ENCODE measurements at regions not wholly inside any gene's neighbourhood (a gene's known extent, or its start where the extent isn't known, plus 50 kb on each side); places are given as distances from the start of the nearest gene placed in this dataset.

DNA sequence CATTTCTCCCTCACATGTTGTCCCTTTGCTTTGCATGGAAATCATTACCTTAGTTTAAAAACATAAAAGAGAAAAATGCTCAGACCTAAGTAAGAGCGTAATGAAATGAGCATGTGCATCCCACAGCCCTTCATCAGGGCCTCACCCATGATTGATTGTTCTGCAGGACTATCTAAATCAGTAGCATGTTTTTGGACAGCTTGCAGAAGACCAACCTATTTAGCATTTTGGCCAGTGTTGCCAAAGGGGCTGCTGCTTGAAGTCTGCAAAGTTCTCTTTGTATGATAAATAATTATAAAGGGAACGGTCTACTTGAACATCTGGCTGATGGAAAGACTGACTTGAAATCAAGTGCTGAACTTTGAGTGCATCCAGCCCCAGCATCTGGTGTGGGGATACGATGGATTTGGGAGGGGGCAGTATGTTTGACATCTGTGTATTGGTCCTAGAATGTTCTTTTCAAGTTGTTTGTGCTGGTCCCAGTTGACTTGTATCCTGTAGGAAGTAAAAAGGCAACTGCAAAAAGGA, 76.1 kb upstream of the LIMCH1 start:
- Histone ChIP-seq H3K4me1 (ENCODE audit: control insufficient read depth, extremely low read depth, insufficient read depth, low read length) (no peaks in the 10 kb centered on the region), H3K27ac (ENCODE audit: insufficient read depth, low read depth, low read length) (no peak overlapping the region), H2AFZ (ENCODE audit: low read depth, low read length) (no peak overlapping the region), H3K79me2 (ENCODE audit: control insufficient read depth, insufficient read depth, low read length) (no peaks in the 10 kb centered on the region), H3K27me3 (ENCODE audit: control insufficient read depth in 2 of 2, insufficient read depth in 2 of 2, low read length in 2 of 2) (peaks cover 4 to 9% of the 10 kb centered on the region in 2 experiments), H3K4me2 (ENCODE audit: insufficient read depth, low read length) (no peak overlapping the region), H3K9ac (replicated peaks; ENCODE audit: extremely low read depth, insufficient read depth, low read length) (no peak overlapping the region), H3K36me3 (ENCODE audit: control insufficient read depth in 2 of 2, extremely low read depth in 1 of 2, insufficient read depth in 2 of 2, low read length in 2 of 2) (no peaks in the 10 kb centered on the region), H3K4me3 (replicated peaks in 1 of 3; ENCODE audit: insufficient read depth in 1 of 3, low read depth in 1 of 3, low read length in 3 of 3) (no peak overlapping the region), H4K20me1 (replicated peaks; ENCODE audit: control insufficient read depth, extremely low read depth, insufficient read depth, low read length) (no peaks in the 10 kb centered on the region), H3K9me3 (replicated peaks; ENCODE audit: control insufficient read depth, insufficient read depth, low read length) (no peaks in the 10 kb centered on the region), H3K9me1 (replicated peaks; ENCODE audit: control insufficient read depth, extremely low read depth, insufficient read depth, low read length) (no peaks in the 10 kb centered on the region)
- dilution Hi-C loops (cut with MboI; ENCODE audit: extremely low pct_ligation_motif_present, low sequenced_read_pairs) (no loop called here), intact Hi-C loops (cut with micrococcal nuclease) (no loop called here)
- BruUV-seq (replicated peaks): no TSS peak
- ChIA-PET CTCF (no interaction called here), POLR2A (no interaction called here)
- no peak for DNase-seq (ENCODE audit: low read depth, low spot score)
- TF ChIP-seq POLR2AphosphoS5 (IDR thresholded peaks at IDR 0.05; ENCODE audit: insufficient read depth, low read depth, low read length) (no peak), MAX (IDR thresholded peaks at IDR 0.05; ENCODE audit: insufficient read depth, insufficient read length) (no peak), EZH2 (IDR thresholded peaks at IDR 0.05; ENCODE audit: borderline replicate concordance, low read depth, low read length, severe bottlenecking) (no peak)
- TF ChIP-seq, protein P1, sequence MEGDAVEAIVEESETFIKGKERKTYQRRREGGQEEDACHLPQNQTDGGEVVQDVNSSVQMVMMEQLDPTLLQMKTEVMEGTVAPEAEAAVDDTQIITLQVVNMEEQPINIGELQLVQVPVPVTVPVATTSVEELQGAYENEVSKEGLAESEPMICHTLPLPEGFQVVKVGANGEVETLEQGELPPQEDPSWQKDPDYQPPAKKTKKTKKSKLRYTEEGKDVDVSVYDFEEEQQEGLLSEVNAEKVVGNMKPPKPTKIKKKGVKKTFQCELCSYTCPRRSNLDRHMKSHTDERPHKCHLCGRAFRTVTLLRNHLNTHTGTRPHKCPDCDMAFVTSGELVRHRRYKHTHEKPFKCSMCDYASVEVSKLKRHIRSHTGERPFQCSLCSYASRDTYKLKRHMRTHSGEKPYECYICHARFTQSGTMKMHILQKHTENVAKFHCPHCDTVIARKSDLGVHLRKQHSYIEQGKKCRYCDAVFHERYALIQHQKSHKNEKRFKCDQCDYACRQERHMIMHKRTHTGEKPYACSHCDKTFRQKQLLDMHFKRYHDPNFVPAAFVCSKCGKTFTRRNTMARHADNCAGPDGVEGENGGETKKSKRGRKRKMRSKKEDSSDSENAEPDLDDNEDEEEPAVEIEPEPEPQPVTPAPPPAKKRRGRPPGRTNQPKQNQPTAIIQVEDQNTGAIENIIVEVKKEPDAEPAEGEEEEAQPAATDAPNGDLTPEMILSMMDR (IDR thresholded peaks at IDR 0.05; ENCODE audit: extremely low read depth in 1 of 2, insufficient read depth in 1 of 2, low read depth in 1 of 2, low read length in 2 of 2): no peak
- FAIRE-seq: no peak

- no TSS peak for BruUV-seq (replicated peaks)
- no peaks in the 10 kb centered on the region for H4K20me1 ChIP-seq (replicated peaks; ENCODE audit: control insufficient read depth, extremely low read depth, insufficient read depth, low read length)
- H3K36me3 ChIP-seq (ENCODE audit: control insufficient read depth in 2 of 2, extremely low read depth in 1 of 2, insufficient read depth in 2 of 2, low read length in 2 of 2): no peaks in the 10 kb centered on the region
- ChIA-PET CTCF (no interaction called here), POLR2A (interaction anchor here (0.8 kb wide), 1 partner anchor 13 kb away, joined by 5 read pairs; no protein-coding TSS in a partner anchor)
- H3K4me3 ChIP-seq (replicated peaks in 1 of 3; ENCODE audit: insufficient read depth in 1 of 3, low read depth in 1 of 3, low read length in 3 of 3): no peak overlapping the region
- no peaks in the 10 kb centered on the region for H3K9me1 ChIP-seq (replicated peaks; ENCODE audit: control insufficient read depth, extremely low read depth, insufficient read depth, low read length)
- H3K4me2 ChIP-seq (ENCODE audit: insufficient read depth, low read length): no peak overlapping the region
- intact Hi-C loops (cut with micrococcal nuclease): no loop called here
- no peaks in the 10 kb centered on the region for H3K4me1 ChIP-seq (ENCODE audit: control insufficient read depth, extremely low read depth, insufficient read depth, low read length)
- no peaks in the 10 kb centered on the region for H3K79me2 ChIP-seq (ENCODE audit: control insufficient read depth, insufficient read depth, low read length)
- DNase-seq (ENCODE audit: low read depth, low spot score): no peak
- no peak overlapping the region for H3K27ac ChIP-seq (ENCODE audit: insufficient read depth, low read depth, low read length)
- H3K9ac ChIP-seq (replicated peaks; ENCODE audit: extremely low read depth, insufficient read depth, low read length): no peak overlapping the region
- H2AFZ ChIP-seq (ENCODE audit: low read depth, low read length): no peak overlapping the region
- no peak for FAIRE-seq
- no peaks in the 10 kb centered on the region for H3K9me3 ChIP-seq (replicated peaks; ENCODE audit: control insufficient read depth, insufficient read depth, low read length)
- TF ChIP-seq POLR2A (IDR thresholded peaks at IDR 0.05; ENCODE audit: low read depth, low read length): no peak
- no peak for TF ChIP-seq EZH2 (IDR thresholded peaks at IDR 0.05; ENCODE audit: borderline replicate concordance, low read depth, low read length, severe bottlenecking)
- no peak for TF ChIP-seq MAX (IDR thresholded peaks at IDR 0.05; ENCODE audit: insufficient read depth, insufficient read length)
- TF ChIP-seq, protein P1 (IDR thresholded peaks at IDR 0.05; ENCODE audit: extremely low read depth in 1 of 2, insufficient read depth in 1 of 2, low read depth in 1 of 2, low read length in 2 of 2): no peak
- no peak for TF ChIP-seq GATA2 (IDR thresholded peaks at IDR 0.05; ENCODE audit: insufficient read depth, insufficient read length, low read depth, low read length)
- no peak for TF ChIP-seq JUN (IDR thresholded peaks at IDR 0.05; ENCODE audit: borderline replicate concordance, insufficient read depth, insufficient read length, low read depth)
- TF ChIP-seq FOS (IDR thresholded peaks at IDR 0.05; ENCODE audit: borderline replicate concordance, insufficient read depth, low read length): no peak
- no peak for TF ChIP-seq POLR2AphosphoS5 (IDR thresholded peaks at IDR 0.05; ENCODE audit: insufficient read depth, low read depth, low read length)
- no peak for TF ChIP-seq MYC (IDR thresholded peaks at IDR 0.05; ENCODE audit: low read depth, low read length)
- peaks cover 9 to 11% of the 10 kb centered on the region in 2 experiments for H3K27me3 ChIP-seq (ENCODE audit: control insufficient read depth in 2 of 2, insufficient read depth in 2 of 2, low read length in 2 of 2)
- dilution Hi-C loops (cut with MboI; ENCODE audit: extremely low pct_ligation_motif_present, low sequenced_read_pairs): no loop called here
Observed at GRCh38 chr4:41465146-41465761, 72.7 kb upstream of the LIMCH1 start.

All from endothelial cell of umbilical vein (primary cell).